HG02884 (cell line): ENCODE measurements at regions not wholly inside any gene's neighbourhood (a gene's known extent, or its start where the extent isn't known, plus 50 kb on each side); places are given as distances from the start of the nearest gene placed in this dataset.
"Not testable (repeated sequence)": the region's sequence is repeated elsewhere in the genome, so short reads cannot be mapped to it uniquely, and the experiment has no call there.

ENCODE experiments used
- ATAC-seq: cut with Tn5 transposase; IDR thresholded peaks from one replicate; pipeline ENCODE4 v1.9.1; 2021; ENCODE audit warnings: mild to moderate bottlenecking, moderate library complexity; ENCODE audit not compliant: unreplicated experiment

- ATAC-seq = no peak
Measured at GRCh38 chr15:38117781-38118180, 134.9 kb upstream of the SPRED1 start.

GRCh38 chr15:38119865-38120264 lies 132.8 kb upstream of the SPRED1 start:
- not testable (repeated sequence) for ATAC-seq

- no peak for ATAC-seq
Measured at GRCh38 chr15:38127306-38127771, 125.3 kb upstream of the SPRED1 start.

- ATAC-seq = no peak
Measured at GRCh38 chr15:38128341-38128781, 124.3 kb upstream of the SPRED1 start.

- no peak for ATAC-seq
Measured at GRCh38 chr15:38128921-38129320, 123.7 kb upstream of the SPRED1 start.

GRCh38 chr15:38129531-38130204 lies 123.0 kb upstream of the SPRED1 start:
- ATAC-seq = peak; percentile 44

GRCh38 chr15:38130205-38130567 lies 122.5 kb upstream of the SPRED1 start:
- ATAC-seq = no peak

DNA sequence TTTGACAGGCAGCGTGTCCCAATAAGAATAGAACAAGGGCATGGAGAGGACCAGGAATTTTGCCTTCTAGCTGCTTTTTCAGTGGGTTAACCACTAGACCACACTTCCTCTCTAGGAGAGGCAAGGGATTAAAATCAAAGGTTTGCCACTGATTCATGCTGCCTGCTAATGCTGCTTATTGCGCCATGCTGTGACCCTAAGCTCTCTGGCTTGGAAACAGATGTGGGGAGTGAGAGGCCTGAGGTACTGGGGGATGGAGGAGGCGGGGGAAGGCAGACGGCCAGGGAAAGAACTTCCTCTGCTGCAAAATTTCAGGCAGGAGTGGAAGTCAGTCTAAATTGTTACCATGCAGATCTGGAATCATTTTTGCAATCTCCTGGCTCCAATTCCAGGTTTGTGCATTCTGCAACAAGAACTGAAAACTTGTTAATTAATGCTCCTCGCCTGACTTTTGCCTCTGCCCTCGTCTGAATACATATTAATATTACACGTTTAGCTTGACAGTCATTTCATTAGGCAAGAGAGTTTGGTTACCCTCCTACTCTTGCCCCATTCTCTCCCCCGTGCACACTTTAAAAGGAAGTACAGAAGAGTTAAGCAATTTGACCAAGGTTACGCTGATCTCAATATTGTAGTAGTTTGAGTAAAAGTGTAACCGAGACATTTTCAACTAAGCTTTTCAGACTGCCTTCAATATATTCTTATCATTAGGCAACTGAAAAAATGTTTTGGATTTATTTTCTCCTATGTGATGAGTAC lies 121.7 kb upstream of the SPRED1 start:
- peak; percentile 81 for ATAC-seq

- no peak for ATAC-seq
Measured at GRCh38 chr15:38134252-38134651, 118.4 kb upstream of the SPRED1 start.

- ATAC-seq = not testable (repeated sequence)
Measured at GRCh38 chr15:38142195-38142594, 110.4 kb upstream of the SPRED1 start.

- ATAC-seq = no peak
Measured at GRCh38 chr15:38144921-38145320, 107.7 kb upstream of the SPRED1 start.

- no peak for ATAC-seq
Measured at GRCh38 chr15:38145651-38146111, 107.0 kb upstream of the SPRED1 start.

DNA sequence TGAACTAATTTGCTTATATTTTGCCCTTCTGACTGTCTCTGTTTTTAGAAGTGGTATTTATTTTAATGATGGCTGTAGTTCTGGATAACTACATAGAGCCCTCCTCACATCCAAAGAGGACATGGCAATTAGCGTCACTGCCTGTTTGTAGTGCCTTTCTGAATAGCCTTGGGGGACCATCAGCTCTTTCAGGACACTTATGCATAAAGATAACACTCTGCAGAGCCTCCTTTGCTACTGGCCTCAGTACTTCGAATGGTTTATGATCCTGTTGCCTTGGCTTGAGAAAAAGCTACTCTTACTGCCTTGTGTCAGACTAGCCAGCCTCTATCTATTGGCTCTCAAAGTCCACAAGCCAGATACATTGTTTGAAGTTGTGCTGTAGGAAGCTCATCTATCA lies 105.4 kb upstream of the SPRED1 start:
- no peak for ATAC-seq

DNA sequence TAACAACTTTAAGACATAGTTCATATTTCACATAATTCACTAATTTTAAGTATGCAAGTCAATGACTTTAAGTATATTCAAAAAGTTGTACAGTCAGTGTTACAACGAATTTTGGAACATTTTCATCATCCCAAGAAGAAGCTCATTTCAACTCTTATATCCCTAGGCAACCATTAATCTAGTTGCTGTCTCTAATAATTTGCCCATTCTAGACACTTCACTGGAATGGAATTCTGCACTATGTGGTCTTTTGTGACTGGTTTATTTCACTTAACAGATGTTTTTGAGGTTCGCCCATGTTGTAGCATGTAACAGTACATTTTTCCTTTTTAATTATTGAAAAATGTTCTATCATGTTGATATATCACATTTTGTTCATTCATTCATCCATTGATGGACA lies 104.2 kb upstream of the SPRED1 start:
- ATAC-seq = no peak

DNA sequence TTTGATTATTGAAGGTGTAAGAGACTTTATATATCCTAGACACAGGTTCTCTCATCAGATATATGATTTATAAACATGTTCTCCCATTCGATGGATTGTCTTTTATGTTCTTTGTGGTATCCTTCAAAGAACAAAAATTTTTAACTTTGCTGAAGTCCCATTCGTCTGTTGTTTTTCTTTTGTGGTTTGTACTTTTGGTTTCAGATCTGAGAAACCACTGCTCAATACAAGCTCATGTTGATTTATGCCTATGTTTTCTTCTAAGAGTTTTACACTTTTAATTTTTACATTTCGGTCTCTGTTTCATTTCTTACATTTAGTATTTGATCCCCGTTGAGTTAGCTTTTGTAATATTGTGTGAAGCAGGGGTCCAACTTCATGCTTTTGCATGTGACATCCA lies 103.3 kb upstream of the SPRED1 start:
- no peak for ATAC-seq

GRCh38 chr15:38150148-38150547 lies 102.5 kb upstream of the SPRED1 start:
- ATAC-seq = no peak

- ATAC-seq = no peak
Measured at GRCh38 chr15:38150794-38151193, 101.8 kb upstream of the SPRED1 start.

DNA sequence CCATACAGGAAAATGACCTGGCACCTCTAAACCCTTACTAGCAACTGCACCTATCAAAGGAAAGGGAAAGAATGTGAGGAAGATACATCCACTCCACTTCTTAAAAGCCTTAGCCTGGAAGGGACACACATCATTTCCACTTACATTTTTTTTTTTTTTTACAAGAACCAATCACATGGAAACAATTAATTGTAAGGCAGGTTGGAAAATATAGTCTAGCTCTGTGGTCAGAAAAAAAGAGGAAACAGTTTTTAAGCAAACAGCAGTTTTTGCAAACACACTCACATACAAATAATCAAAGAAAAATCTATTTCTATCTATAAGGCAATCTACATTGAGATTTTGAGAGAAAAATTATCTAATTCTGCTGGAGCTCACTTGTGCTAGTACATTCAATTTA lies 98.9 kb upstream of the SPRED1 start:
- no peak for ATAC-seq

GRCh38 chr15:38154255-38154654 lies 98.4 kb upstream of the SPRED1 start:
- ATAC-seq = no peak

DNA sequence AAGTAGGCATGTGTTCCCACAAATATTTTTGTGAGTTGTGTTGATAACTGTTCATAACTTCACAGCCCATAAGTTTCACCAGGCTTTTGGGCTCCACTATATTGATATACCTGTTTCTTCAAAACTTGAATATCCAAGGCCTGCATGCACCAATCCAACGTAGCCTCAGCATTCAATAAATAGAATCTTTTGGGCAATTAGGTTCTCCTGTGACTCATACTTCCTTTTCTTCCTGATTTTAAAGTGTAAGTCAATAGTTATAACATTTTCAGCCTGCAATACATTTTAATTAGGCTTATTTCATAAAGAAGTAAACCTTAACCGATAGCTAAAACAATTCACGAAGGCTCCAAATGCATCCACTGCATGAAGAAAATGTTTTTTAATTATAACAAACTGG lies 97.8 kb upstream of the SPRED1 start:
- ATAC-seq = no peak

DNA sequence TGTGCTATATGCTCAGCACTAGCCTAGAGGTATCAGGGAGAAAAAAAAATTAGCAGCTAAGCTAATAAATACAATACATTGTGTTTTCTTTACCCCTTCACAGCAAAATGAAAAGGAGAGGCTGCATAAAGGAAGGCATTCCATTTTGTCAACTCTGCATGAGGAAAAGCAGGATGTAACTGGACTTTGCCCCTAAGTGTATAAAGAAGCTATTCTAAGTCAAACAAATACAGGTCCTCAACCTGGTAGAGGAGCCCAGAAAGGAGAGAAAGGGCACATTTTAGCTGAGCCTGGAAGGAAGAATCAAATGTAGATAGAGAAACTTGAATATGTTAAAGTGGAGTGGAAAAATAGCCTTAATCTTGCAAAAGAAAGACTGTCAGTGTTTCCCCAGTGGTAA lies 89.0 kb upstream of the SPRED1 start:
- ATAC-seq = no peak

GRCh38 chr15:38164061-38164460 lies 88.6 kb upstream of the SPRED1 start:
- no peak for ATAC-seq
